ENCODE measurements at regions not wholly inside any gene's neighbourhood (a gene's known extent, or its start where the extent isn't known, plus 50 kb on each side); places are given as distances from the start of the nearest gene placed in this dataset.

- H3K4me1 ChIP-seq (ENCODE audit: control insufficient read depth, insufficient read depth, low read length), result no peaks in the 10 kb centered on the region
- SMC1A ChIA-PET (ENCODE audit: uncharacterized antibody, unreplicated experiment), result no interaction called here
- in situ Hi-C loops (cut with MboI) (no loop called here), intact Hi-C loops (cut with micrococcal nuclease; ENCODE audit: unreplicated experiment) (no loop called here)
- no peaks in the 10 kb centered on the region for H3K79me2 ChIP-seq (ENCODE audit: control insufficient read depth, insufficient read depth, low read length)
- no peak overlapping the region for H3K27ac ChIP-seq (ENCODE audit: control insufficient read depth, insufficient read depth)
- no peaks in the 10 kb centered on the region for H3K27me3 ChIP-seq (replicated peaks in 1 of 2; ENCODE audit: control insufficient read depth in 2 of 2, insufficient read depth in 2 of 2, low read length in 1 of 2)
- no peak overlapping the region for H2AFZ ChIP-seq (ENCODE audit: control insufficient read depth, low read depth, low read length)
- no peak overlapping the region for H3K4me2 ChIP-seq (ENCODE audit: control insufficient read depth, insufficient read depth)
- no peak for FAIRE-seq
- H3K9ac ChIP-seq (ENCODE audit: control insufficient read depth, insufficient read depth, low read length), result no peak overlapping the region
- DNase-seq (ENCODE audit: low read depth, low spot score), result no peak
- H4K20me1 ChIP-seq (ENCODE audit: control insufficient read depth, insufficient read depth), result no peaks in the 10 kb centered on the region
- TF ChIP-seq RAD51 (IDR thresholded peaks at IDR 0.05) (0 out of 2 replicates have a peak, but pooled peaks have one; percentile 17), EGR1 (IDR thresholded peaks at IDR 0.05; ENCODE audit: borderline replicate concordance in 1 of 2, low read depth in 2 of 2, low read length in 2 of 2) (no peak)
- no peak for ATAC-seq
- POLR2A ChIA-PET, result no interaction called here
- H3K36me3 ChIP-seq (ENCODE audit: control insufficient read depth in 2 of 2, insufficient read depth in 2 of 2, low read length in 1 of 2), result no peaks in the 10 kb centered on the region
- no peak overlapping the region for H3K4me3 ChIP-seq
- 13% methylated on average over 3 of the region's 3 CpGs for WGBS (ENCODE audit: insufficient coverage, insufficient replicate concordance, low lambda C conversion rate, missing lambda C conversion rate)
- RAD21 ChIA-PET (ENCODE audit: unreplicated experiment), result no interaction called here
- no peaks in the 10 kb centered on the region for H3K9me3 ChIP-seq (replicated peaks; ENCODE audit: control insufficient read depth, insufficient read depth, low read length)
- no TSS peak for BruUV-seq (replicated peaks)
- CTCF ChIA-PET, result no interaction called here
Measured at GRCh38 chr16:60852635-60853034, 1183.6 kb downstream of the CDH8 start.

- H3K36me3 ChIP-seq (ENCODE audit: control insufficient read depth in 2 of 2, insufficient read depth in 2 of 2, low read length in 1 of 2), result no peaks in the 10 kb centered on the region
- DNase-seq (ENCODE audit: low read depth, low spot score) (no peak), FAIRE-seq (no peak), ATAC-seq (no peak)
- H3K4me3 ChIP-seq, result no peak overlapping the region
- CTCF ChIA-PET, result no interaction called here
- no peak overlapping the region for H3K9ac ChIP-seq (ENCODE audit: control insufficient read depth, insufficient read depth, low read length)
- H3K27me3 ChIP-seq (replicated peaks in 1 of 2; ENCODE audit: control insufficient read depth in 2 of 2, insufficient read depth in 2 of 2, low read length in 1 of 2), result no peaks in the 10 kb centered on the region
- SMC1A ChIA-PET (ENCODE audit: uncharacterized antibody, unreplicated experiment), result no interaction called here
- 0% methylated on average over 2 of the region's 2 CpGs for WGBS (ENCODE audit: insufficient coverage, insufficient replicate concordance, low lambda C conversion rate, missing lambda C conversion rate)
- RAD21 ChIA-PET (ENCODE audit: unreplicated experiment), result no interaction called here
- H4K20me1 ChIP-seq (ENCODE audit: control insufficient read depth, insufficient read depth), result no peaks in the 10 kb centered on the region
- intact Hi-C loops (cut with micrococcal nuclease; ENCODE audit: unreplicated experiment) (no loop called here), in situ Hi-C loops (cut with MboI) (no loop called here)
- no peak overlapping the region for H3K27ac ChIP-seq (ENCODE audit: control insufficient read depth, insufficient read depth)
- H2AFZ ChIP-seq (ENCODE audit: control insufficient read depth, low read depth, low read length), result no peak overlapping the region
- no peaks in the 10 kb centered on the region for H3K4me1 ChIP-seq (ENCODE audit: control insufficient read depth, insufficient read depth, low read length)
- no peaks in the 10 kb centered on the region for H3K79me2 ChIP-seq (ENCODE audit: control insufficient read depth, insufficient read depth, low read length)
- POLR2A ChIA-PET, result no interaction called here
- H3K4me2 ChIP-seq (ENCODE audit: control insufficient read depth, insufficient read depth), result no peak overlapping the region
- H3K9me3 ChIP-seq (replicated peaks; ENCODE audit: control insufficient read depth, insufficient read depth, low read length), result no peaks in the 10 kb centered on the region
- BruUV-seq (replicated peaks), result no TSS peak
- TF ChIP-seq CBX3 (IDR thresholded peaks at IDR 0.05; ENCODE audit: borderline replicate concordance, low read depth), result no peak
- no peak for TF ChIP-seq YY1 (IDR thresholded peaks at IDR 0.05; ENCODE audit: low read depth, low read length)
- TF ChIP-seq, protein P1, sequence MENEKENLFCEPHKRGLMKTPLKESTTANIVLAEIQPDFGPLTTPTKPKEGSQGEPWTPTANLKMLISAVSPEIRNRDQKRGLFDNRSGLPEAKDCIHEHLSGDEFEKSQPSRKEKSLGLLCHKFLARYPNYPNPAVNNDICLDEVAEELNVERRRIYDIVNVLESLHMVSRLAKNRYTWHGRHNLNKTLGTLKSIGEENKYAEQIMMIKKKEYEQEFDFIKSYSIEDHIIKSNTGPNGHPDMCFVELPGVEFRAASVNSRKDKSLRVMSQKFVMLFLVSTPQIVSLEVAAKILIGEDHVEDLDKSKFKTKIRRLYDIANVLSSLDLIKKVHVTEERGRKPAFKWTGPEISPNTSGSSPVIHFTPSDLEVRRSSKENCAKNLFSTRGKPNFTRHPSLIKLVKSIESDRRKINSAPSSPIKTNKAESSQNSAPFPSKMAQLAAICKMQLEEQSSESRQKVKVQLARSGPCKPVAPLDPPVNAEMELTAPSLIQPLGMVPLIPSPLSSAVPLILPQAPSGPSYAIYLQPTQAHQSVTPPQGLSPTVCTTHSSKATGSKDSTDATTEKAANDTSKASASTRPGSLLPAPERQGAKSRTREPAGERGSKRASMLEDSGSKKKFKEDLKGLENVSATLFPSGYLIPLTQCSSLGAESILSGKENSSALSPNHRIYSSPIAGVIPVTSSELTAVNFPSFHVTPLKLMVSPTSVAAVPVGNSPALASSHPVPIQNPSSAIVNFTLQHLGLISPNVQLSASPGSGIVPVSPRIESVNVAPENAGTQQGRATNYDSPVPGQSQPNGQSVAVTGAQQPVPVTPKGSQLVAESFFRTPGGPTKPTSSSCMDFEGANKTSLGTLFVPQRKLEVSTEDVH (IDR thresholded peaks at IDR 0.05; ENCODE audit: low read depth, partially characterized antibody), result no peak
- TF ChIP-seq JUNB (IDR thresholded peaks at IDR 0.05), result no peak
- TF ChIP-seq ZNF622 (IDR thresholded peaks at IDR 0.05), result no peak
- TF ChIP-seq GABPA (IDR thresholded peaks at IDR 0.05; ENCODE audit: low read depth), result no peak
- TF ChIP-seq YBX1 (IDR thresholded peaks at IDR 0.05), result no peak
- no peak for TF ChIP-seq KAT2A (conservative IDR thresholded peaks at IDR 0.05; ENCODE audit: control insufficient read depth, low read depth, low read length)
- TF ChIP-seq MEF2A (IDR thresholded peaks at IDR 0.05; ENCODE audit: insufficient read depth, low read depth, low read length), result no peak
- TF ChIP-seq, protein P2, sequence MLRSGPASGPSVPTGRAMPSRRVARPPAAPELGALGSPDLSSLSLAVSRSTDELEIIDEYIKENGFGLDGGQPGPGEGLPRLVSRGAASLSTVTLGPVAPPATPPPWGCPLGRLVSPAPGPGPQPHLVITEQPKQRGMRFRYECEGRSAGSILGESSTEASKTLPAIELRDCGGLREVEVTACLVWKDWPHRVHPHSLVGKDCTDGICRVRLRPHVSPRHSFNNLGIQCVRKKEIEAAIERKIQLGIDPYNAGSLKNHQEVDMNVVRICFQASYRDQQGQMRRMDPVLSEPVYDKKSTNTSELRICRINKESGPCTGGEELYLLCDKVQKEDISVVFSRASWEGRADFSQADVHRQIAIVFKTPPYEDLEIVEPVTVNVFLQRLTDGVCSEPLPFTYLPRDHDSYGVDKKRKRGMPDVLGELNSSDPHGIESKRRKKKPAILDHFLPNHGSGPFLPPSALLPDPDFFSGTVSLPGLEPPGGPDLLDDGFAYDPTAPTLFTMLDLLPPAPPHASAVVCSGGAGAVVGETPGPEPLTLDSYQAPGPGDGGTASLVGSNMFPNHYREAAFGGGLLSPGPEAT (IDR thresholded peaks at IDR 0.05; ENCODE audit: low read depth), result no peak
- TF ChIP-seq SMARCA5 (IDR thresholded peaks at IDR 0.05), result no peak
- TF ChIP-seq EGR1 (IDR thresholded peaks at IDR 0.05; ENCODE audit: borderline replicate concordance in 1 of 2, low read depth in 2 of 2, low read length in 2 of 2), result no peak
- TF ChIP-seq EP300 (IDR thresholded peaks at IDR 0.05; ENCODE audit: borderline replicate concordance in 1 of 2, control insufficient read depth in 1 of 2, low read depth in 2 of 2, low read length in 2 of 2), result no peak
- TF ChIP-seq BCL11A (IDR thresholded peaks at IDR 0.05; ENCODE audit: low read depth, low read length), result no peak
- no peak for TF ChIP-seq ATF7 (IDR thresholded peaks at IDR 0.05; ENCODE audit: low read depth)
Measured at GRCh38 chr16:60821661-60822060, 1214.6 kb downstream of the CDH8 start.
